ENCODE measurements at regions not wholly inside any gene's neighbourhood (a gene's known extent, or its start where the extent isn't known, plus 50 kb on each side); places are given as distances from the start of the nearest gene placed in this dataset.

DNA sequence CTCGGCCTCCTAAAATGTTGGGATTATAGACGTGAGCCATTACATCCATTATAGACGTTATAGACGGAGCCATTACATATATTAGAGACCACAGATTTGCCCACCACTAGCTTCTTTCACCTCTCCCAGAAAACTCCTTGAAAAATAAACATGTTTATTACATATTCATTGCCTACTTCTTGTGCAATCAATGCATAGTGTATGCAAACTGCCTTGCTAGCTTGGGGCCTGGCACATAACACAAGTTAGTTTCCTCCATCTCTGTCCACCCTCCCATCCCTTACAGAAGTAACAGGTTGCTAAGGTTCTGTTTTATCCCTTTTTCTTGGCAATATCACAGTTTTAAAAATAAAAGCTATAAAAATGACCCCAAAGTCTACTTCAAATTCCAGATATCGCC lies 66.4 kb upstream of the KRR1 start:
- H3K27me3 ChIP-seq (ENCODE audit: control insufficient read depth, insufficient read depth, low read length): no peaks in the 10 kb centered on the region
- TF ChIP-seq, protein P1, sequence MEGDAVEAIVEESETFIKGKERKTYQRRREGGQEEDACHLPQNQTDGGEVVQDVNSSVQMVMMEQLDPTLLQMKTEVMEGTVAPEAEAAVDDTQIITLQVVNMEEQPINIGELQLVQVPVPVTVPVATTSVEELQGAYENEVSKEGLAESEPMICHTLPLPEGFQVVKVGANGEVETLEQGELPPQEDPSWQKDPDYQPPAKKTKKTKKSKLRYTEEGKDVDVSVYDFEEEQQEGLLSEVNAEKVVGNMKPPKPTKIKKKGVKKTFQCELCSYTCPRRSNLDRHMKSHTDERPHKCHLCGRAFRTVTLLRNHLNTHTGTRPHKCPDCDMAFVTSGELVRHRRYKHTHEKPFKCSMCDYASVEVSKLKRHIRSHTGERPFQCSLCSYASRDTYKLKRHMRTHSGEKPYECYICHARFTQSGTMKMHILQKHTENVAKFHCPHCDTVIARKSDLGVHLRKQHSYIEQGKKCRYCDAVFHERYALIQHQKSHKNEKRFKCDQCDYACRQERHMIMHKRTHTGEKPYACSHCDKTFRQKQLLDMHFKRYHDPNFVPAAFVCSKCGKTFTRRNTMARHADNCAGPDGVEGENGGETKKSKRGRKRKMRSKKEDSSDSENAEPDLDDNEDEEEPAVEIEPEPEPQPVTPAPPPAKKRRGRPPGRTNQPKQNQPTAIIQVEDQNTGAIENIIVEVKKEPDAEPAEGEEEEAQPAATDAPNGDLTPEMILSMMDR (IDR thresholded peaks at IDR 0.05; ENCODE audit: insufficient read depth, low read length, poor library complexity, severe bottlenecking): no peak
- no peak for DNase-seq (ENCODE audit: low read depth)
- no peak overlapping the region for H3K4me3 ChIP-seq (ENCODE audit: low read depth, low read length)
- no peaks in the 10 kb centered on the region for H3K36me3 ChIP-seq (ENCODE audit: control insufficient read depth, insufficient read depth, low read length)

GRCh38 chr12:75571656-75572205 lies 60.3 kb upstream of the KRR1 start:
- TF ChIP-seq, protein P1 (IDR thresholded peaks at IDR 0.05; ENCODE audit: insufficient read depth, low read length, poor library complexity, severe bottlenecking): no peak
- H3K36me3 ChIP-seq (ENCODE audit: control insufficient read depth, insufficient read depth, low read length): no peaks in the 10 kb centered on the region
- DNase-seq (ENCODE audit: low read depth): no peak
- H3K4me3 ChIP-seq (ENCODE audit: low read depth, low read length): no peak overlapping the region
- no peaks in the 10 kb centered on the region for H3K27me3 ChIP-seq (ENCODE audit: control insufficient read depth, insufficient read depth, low read length)

DNA sequence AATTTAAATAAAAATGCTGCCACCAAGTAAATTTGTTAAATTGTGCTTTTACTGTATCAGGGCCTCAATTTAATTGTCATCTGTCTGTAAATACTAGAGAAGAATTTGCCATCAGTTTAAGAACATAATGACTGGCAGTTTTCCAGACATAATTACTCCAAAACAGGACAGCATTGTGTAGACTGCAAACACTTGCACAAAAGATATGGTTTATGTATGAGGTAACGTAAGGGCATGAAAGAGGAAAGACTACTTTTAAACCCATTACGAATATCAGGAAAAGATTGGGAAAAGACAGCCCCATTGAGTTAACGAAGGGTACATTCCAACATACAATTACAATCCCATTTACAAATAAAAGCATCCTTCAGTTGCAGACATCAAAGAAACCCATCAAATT lies 59.8 kb upstream of the KRR1 start:
- H3K27me3 ChIP-seq (ENCODE audit: control insufficient read depth, insufficient read depth, low read length): no peaks in the 10 kb centered on the region
- no peak overlapping the region for H3K4me3 ChIP-seq (ENCODE audit: low read depth, low read length)
- H3K36me3 ChIP-seq (ENCODE audit: control insufficient read depth, insufficient read depth, low read length): no peaks in the 10 kb centered on the region
- TF ChIP-seq, protein P1 (IDR thresholded peaks at IDR 0.05; ENCODE audit: insufficient read depth, low read length, poor library complexity, severe bottlenecking): no peak
- no peak for DNase-seq (ENCODE audit: low read depth)

DNA sequence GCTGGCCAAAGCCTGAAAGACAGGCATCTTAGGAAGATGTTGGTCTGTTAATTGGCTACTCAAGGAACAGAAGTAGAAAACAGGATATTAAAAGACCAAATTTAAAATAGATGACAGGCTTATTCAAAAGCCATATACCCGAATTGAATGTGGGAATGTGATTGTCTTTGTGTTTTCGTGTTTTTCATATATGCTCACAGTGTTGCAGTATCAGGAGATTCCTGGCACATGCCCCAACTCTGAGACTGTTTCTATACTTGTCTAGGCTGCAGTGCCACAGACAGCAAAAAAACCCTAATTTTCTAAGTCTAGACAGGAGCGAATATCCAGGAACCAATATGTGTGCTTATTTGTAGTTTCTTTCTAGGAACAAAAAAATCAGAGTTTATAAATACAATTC lies 57.4 kb upstream of the KRR1 start:
- TF ChIP-seq, protein P1 (IDR thresholded peaks at IDR 0.05; ENCODE audit: insufficient read depth, low read length, poor library complexity, severe bottlenecking): no peak
- Histone ChIP-seq H3K27me3 (ENCODE audit: control insufficient read depth, insufficient read depth, low read length) (no peaks in the 10 kb centered on the region), H3K36me3 (ENCODE audit: control insufficient read depth, insufficient read depth, low read length) (no peaks in the 10 kb centered on the region), H3K4me3 (ENCODE audit: low read depth, low read length) (no peak overlapping the region)
- no peak for DNase-seq (ENCODE audit: low read depth)

- TF ChIP-seq, protein P1 (IDR thresholded peaks at IDR 0.05; ENCODE audit: insufficient read depth, low read length, poor library complexity, severe bottlenecking): no peak
- DNase-seq (ENCODE audit: low read depth): no peak
- Histone ChIP-seq H3K36me3 (ENCODE audit: control insufficient read depth, insufficient read depth, low read length) (no peaks in the 10 kb centered on the region), H3K27me3 (ENCODE audit: control insufficient read depth, insufficient read depth, low read length) (no peaks in the 10 kb centered on the region), H3K4me3 (ENCODE audit: low read depth, low read length) (no peak overlapping the region)
These were observed 57.0 kb upstream of the KRR1 start for GRCh38 chr12:75568393-75568792.

GRCh38 chr12:75565795-75566194 lies 54.4 kb upstream of the KRR1 start:
- H3K36me3 ChIP-seq (ENCODE audit: control insufficient read depth, insufficient read depth, low read length): no peaks in the 10 kb centered on the region
- TF ChIP-seq, protein P1 (IDR thresholded peaks at IDR 0.05; ENCODE audit: insufficient read depth, low read length, poor library complexity, severe bottlenecking): no peak
- no peaks in the 10 kb centered on the region for H3K27me3 ChIP-seq (ENCODE audit: control insufficient read depth, insufficient read depth, low read length)
- DNase-seq (ENCODE audit: low read depth): no peak
- no peak overlapping the region for H3K4me3 ChIP-seq (ENCODE audit: low read depth, low read length)

Measured in kidney epithelial cell (primary cell).